ENCODE measurements at regions not wholly inside any gene's neighbourhood (a gene's known extent, or its start where the extent isn't known, plus 50 kb on each side); places are given as distances from the start of the nearest gene placed in this dataset.

DNA sequence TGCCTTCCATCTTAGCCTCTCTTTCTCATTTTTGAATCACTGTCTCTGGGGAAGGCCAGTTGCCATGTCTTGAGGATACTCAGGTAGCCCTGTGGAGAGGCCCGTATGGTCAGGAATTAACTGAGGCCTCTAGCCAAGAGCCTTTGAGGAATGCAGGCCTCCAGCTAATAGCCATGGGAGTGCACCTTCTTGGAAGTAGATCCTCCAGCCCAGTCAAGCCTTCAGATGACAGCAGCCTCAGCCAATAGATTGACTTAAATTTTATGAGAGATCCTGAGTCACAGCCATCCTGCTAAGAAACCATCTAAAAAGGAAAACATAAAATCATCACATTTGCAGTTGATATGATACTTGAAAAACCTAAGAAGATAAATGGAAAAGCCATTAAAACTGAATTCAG lies 112.5 kb upstream of the BNIP2 start:
- Mint-ChIP-seq H3K27me3 (ENCODE audit: low read depth, poor library complexity) (no peaks in the 10 kb centered on the region), H3K4me1 (peaks cover 29% of the 10 kb centered on the region), H3K4me3 (no peak overlapping the region), H3K36me3 (ENCODE audit: low read depth) (peaks cover 33% of the 10 kb centered on the region), H3K9me3 (peaks cover 46% of the 10 kb centered on the region), H3K27ac (no peak overlapping the region)
- TF ChIP-seq, protein P1, sequence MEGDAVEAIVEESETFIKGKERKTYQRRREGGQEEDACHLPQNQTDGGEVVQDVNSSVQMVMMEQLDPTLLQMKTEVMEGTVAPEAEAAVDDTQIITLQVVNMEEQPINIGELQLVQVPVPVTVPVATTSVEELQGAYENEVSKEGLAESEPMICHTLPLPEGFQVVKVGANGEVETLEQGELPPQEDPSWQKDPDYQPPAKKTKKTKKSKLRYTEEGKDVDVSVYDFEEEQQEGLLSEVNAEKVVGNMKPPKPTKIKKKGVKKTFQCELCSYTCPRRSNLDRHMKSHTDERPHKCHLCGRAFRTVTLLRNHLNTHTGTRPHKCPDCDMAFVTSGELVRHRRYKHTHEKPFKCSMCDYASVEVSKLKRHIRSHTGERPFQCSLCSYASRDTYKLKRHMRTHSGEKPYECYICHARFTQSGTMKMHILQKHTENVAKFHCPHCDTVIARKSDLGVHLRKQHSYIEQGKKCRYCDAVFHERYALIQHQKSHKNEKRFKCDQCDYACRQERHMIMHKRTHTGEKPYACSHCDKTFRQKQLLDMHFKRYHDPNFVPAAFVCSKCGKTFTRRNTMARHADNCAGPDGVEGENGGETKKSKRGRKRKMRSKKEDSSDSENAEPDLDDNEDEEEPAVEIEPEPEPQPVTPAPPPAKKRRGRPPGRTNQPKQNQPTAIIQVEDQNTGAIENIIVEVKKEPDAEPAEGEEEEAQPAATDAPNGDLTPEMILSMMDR (IDR thresholded peaks at IDR 0.05) = no peak
- no peak for DNase-seq

DNA sequence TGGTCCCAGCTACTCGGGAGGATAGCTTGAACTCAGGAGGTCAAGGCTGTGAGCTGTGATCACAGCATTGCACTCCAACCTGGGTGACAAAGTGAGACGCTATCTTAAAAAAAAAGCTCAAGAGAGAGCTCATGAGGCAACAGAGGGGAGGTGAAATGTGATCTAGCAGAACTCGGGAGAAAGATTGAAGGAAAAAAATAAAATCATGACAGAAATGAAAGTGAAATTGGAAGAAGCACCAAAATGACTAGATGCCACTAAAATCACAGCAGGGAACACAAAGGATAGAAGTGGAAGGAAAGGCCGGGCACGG lies 109.4 kb upstream of the BNIP2 start:
- TF ChIP-seq, protein P1 (IDR thresholded peaks at IDR 0.05) = no peak
- H3K27me3 Mint-ChIP-seq (ENCODE audit: low read depth, poor library complexity) = no peaks in the 10 kb centered on the region
- DNase-seq = no peak
- H3K36me3 Mint-ChIP-seq (ENCODE audit: low read depth) = peaks cover 10% of the 10 kb centered on the region
- H3K9me3 Mint-ChIP-seq = peaks cover 17% of the 10 kb centered on the region
- peaks cover 49% of the 10 kb centered on the region for H3K4me1 Mint-ChIP-seq
- H3K27ac Mint-ChIP-seq = peak overlapping the region; percentile 2
- H3K4me3 Mint-ChIP-seq = no peak overlapping the region

DNA sequence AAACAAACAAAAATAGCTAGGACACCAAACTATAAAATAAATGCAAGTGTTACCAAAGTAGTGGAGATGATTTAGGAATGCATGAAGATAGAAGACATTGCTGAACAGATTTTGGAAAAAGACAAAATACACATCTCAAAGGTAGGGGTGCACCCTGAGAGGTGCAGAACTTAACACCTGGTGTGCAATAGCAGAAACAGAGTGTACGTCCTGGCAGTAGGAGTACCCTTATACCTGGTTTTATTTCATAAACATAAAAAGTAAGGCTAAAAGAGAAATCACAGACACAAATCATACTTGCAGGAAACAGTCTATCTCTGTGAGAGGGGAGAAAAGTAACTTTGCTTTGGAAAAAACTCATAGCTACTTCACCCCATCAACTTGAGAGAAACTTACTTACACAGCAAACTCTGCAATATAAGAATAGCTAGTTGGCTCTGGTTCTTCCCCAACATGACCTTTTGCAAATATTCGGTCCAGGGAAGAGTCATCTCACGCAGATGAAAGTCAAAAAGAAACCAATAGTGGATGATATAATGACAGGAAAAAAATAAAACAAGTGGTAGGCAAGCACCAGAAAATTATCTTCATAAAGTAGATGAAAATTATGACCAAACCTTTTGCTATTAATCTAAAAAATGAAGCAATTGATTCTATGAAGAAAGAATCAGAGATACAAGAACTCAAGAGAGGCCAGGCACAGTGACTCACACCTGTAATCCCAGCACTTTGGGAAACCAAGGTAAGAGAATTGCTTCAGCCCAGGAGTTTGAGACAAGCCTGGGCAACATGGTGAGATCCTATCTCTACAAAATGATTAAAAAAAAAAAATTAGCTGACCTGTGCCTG lies 108.9 kb upstream of the BNIP2 start:
- H3K4me3 Mint-ChIP-seq = no peak overlapping the region
- H3K27me3 Mint-ChIP-seq (ENCODE audit: low read depth, poor library complexity) = no peaks in the 10 kb centered on the region
- H3K36me3 Mint-ChIP-seq (ENCODE audit: low read depth) = peaks cover 5% of the 10 kb centered on the region
- TF ChIP-seq, protein P1 (IDR thresholded peaks at IDR 0.05) = no peak
- peak overlapping the region; percentile 20 for H3K27ac Mint-ChIP-seq
- peaks cover 11% of the 10 kb centered on the region for H3K9me3 Mint-ChIP-seq
- peaks cover 49% of the 10 kb centered on the region for H3K4me1 Mint-ChIP-seq
- no peak for DNase-seq

DNA sequence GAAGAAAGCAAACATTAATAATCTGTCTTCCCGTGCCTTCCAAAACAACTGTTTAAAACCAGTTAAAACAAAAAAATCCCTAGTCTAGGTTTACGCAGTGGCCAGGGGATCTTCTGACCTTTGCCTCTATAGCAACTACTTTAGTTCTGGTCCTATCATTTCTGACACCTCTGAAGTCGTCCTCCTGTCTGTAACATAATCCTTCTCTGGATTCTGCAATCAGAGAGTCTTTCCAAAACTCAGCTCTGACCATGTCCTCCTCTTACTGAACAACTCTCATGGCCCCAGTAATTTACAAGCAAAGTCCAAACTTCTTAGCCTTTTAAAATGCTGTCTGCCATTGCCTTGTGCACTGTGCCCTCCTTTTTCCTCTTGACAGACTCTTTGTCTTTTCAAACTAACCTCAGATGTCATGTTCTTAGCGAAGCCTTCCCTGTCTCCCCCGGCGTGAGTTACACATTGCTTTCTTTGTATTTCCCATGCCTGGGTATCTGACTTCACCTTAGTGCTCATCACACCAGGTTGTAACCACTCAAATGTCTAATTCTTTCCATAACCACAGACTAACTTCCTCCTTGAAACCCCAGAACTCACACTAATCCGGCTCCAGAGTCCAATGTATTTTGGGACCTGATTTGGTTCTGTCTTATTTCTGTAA lies 105.2 kb upstream of the BNIP2 start:
- no peaks in the 10 kb centered on the region for H3K36me3 Mint-ChIP-seq (ENCODE audit: low read depth)
- H3K4me1 Mint-ChIP-seq = peaks cover 66% of the 10 kb centered on the region
- no peak for DNase-seq
- H3K27ac Mint-ChIP-seq = peak overlapping the region; percentile 68
- no peaks in the 10 kb centered on the region for H3K27me3 Mint-ChIP-seq (ENCODE audit: low read depth, poor library complexity)
- TF ChIP-seq, protein P1 (IDR thresholded peaks at IDR 0.05) = no peak
- peak overlapping the region; percentile 50 for H3K4me3 Mint-ChIP-seq
- H3K9me3 Mint-ChIP-seq = peaks cover 15% of the 10 kb centered on the region

DNA sequence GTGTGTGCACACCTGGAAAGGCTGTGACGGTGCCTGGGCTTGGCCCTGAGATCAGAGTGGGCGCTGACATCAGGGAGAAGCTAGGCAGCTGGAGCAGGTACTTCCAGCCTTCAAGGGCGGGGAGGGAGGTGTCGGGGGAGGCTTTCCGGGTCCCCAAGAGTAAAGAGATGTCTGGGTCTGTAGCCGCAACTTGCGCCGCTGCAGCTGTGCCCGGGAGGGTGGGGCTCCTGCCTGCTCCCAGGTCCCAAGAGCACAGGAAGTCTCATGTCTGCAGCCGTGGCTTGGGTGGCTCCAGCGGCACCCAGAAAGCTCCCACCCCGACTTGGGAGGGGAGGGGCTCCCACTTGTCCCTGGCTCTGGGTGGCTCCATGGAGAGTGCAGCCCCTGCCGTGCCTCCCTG lies 103.2 kb upstream of the BNIP2 start:
- Mint-ChIP-seq H3K9me3 (peaks cover 15% of the 10 kb centered on the region), H3K27ac (no peak overlapping the region), H3K27me3 (ENCODE audit: low read depth, poor library complexity) (no peaks in the 10 kb centered on the region), H3K4me1 (peaks cover 53% of the 10 kb centered on the region), H3K36me3 (ENCODE audit: low read depth) (no peaks in the 10 kb centered on the region), H3K4me3 (no peak overlapping the region)
- TF ChIP-seq, protein P1 (IDR thresholded peaks at IDR 0.05) = no peak
- no peak for DNase-seq
